Esophagus squamous epithelium (tissue), 4 donors: ENCODE measurements at regions not wholly inside any gene's neighbourhood (a gene's known extent, or its start where the extent isn't known, plus 50 kb on each side); places are given as distances from the start of the nearest gene placed in this dataset.

Experiments used
- CTCF ChIP-seq, 6 experiments: fragments of 450-650 bp in 4 of 6; fragments of 200-600 bp in 2 of 6; sonication (generic) in 2 of 6; IDR thresholded peaks; one replicate each; pipeline ENCODE4 v1.5.1; 2016 to 2019; ENCODE audit warnings: antibody characterized with exemption in 6 of 6, mild to moderate bottlenecking in 4 of 6, moderate library complexity in 4 of 6
- POLR2A ChIP-seq, 4 donors: fragments of 450-650 bp; IDR thresholded peaks; one replicate each; pipeline ENCODE4 v1.6.1; 2017; ENCODE audit warnings: antibody characterized with exemption in 4 of 4, mild to moderate bottlenecking in 4 of 4, moderate library complexity in 3 of 4

GRCh38 chr5:21419383-21419782 lies 1431.4 kb upstream of the CDH18 start:
- TF ChIP-seq CTCF (IDR thresholded peaks at IDR 0.05) = no peak
- TF ChIP-seq POLR2A (IDR thresholded peaks at IDR 0.05) = no peak
